Astrocyte of the cerebellum (primary cell): ENCODE measurements at regions not wholly inside any gene's neighbourhood (a gene's known extent, or its start where the extent isn't known, plus 50 kb on each side); places are given as distances from the start of the nearest gene placed in this dataset.

Experiments
- DNase-seq: peaks from one replicate; pipeline ENCODE4 v3.0.0-alpha.2; 2011; ENCODE audit warnings: low read depth
- H3K4me3 ChIP-seq: 2 replicates; pipeline ENCODE4 v1.5.1; 2011; ENCODE audit warnings: mild to moderate bottlenecking, low read depth, low read length, moderate library complexity
- CTCF ChIP-seq: IDR thresholded peaks from 2 replicates; pipeline ENCODE4 v1.5.1; 2012; ENCODE audit warnings: low read length, low read depth, moderate library complexity, mild to moderate bottlenecking; ENCODE audit errors: missing control alignments
- in situ Hi-C: cut with HindIII; loops from 2 replicates; pipeline ENCODE4 v1.10.0; 2017; ENCODE audit warnings: low sequenced_read_pairs

GRCh38 chr6:151698931-151699700, 108.4 kb upstream of the ESR1 start:
- in situ Hi-C loops = no loop called here
- no peak for TF ChIP-seq CTCF
- no peak for DNase-seq
- H3K4me3 ChIP-seq = no peak overlapping the region

DNA sequence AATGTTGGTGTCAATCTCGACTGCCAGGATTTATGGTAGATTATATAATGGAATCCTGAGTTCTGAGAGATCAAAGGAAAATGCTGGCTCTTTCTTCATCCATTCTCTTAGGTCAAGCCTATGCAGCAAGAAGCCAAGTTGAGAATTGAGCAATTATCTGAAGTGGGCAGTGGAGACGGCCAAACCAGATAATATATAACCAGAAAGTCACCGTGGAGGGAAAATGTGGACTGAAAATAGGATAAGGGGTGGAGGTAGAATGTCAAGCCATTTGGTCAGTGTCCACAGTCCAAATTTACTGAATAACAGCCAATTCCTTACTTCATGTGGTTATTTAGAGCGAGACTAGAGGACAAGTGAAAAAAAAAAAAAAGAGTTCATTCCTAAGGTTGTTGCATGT, 107.8 kb upstream of the ESR1 start:
- DNase-seq = no peak
- no peak for TF ChIP-seq CTCF

GRCh38 chr6:151701911-151702562, 105.4 kb upstream of the ESR1 start:
- no peak overlapping the region for H3K4me3 ChIP-seq
- in situ Hi-C loops = no loop called here
- DNase-seq = no peak
- no peak for TF ChIP-seq CTCF

More for the DNA sequence above, 107.8 kb upstream of the ESR1 start:
- in situ Hi-C loops = no loop called here
- no peak overlapping the region for H3K4me3 ChIP-seq

DNA sequence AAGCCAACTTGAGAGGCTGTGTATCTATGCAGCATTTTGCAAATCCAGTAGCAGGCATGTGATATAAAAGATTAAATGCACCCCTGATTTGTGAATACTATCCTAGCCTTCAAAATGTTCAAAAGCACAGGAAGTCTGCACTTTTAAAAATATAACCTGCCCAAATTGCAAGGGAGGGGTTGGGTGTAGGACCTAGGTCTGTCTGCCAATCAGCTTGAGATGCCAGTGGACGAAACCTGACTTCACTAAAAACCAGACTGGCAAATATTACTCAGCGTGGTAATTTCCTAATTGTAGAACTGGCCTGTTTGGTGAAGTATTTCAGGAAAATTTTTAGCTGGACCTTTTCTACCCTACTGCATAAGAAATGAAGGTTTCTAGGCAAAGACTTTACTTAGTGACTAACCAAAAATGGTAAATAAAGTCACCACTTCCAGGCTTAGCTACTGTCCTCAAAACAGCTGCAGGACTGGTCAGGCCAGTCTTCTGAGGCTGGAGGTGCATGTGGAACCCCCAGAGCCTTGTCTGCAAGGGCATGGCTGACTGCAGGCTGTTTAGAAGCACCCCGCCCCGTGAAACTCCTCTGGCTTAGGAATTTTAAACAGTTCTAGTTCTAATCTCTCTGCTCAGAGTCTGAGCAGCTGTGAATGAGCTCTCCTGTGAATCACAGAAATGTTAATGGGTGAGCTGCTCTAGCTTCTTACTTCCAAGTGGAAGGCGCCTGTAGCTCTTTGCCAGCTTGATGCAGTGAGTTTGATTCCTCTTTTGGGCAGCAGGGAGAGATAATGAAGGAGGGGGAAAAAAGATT, 104.4 kb upstream of the ESR1 start:
- no peak for DNase-seq
- H3K4me3 ChIP-seq = no peak overlapping the region
- in situ Hi-C loops = no loop called here
- no peak for TF ChIP-seq CTCF

GRCh38 chr6:151704383-151704782, 103.1 kb upstream of the ESR1 start:
- in situ Hi-C loops = no loop called here
- no peak for TF ChIP-seq CTCF
- H3K4me3 ChIP-seq = no peak overlapping the region
- no peak for DNase-seq

DNA sequence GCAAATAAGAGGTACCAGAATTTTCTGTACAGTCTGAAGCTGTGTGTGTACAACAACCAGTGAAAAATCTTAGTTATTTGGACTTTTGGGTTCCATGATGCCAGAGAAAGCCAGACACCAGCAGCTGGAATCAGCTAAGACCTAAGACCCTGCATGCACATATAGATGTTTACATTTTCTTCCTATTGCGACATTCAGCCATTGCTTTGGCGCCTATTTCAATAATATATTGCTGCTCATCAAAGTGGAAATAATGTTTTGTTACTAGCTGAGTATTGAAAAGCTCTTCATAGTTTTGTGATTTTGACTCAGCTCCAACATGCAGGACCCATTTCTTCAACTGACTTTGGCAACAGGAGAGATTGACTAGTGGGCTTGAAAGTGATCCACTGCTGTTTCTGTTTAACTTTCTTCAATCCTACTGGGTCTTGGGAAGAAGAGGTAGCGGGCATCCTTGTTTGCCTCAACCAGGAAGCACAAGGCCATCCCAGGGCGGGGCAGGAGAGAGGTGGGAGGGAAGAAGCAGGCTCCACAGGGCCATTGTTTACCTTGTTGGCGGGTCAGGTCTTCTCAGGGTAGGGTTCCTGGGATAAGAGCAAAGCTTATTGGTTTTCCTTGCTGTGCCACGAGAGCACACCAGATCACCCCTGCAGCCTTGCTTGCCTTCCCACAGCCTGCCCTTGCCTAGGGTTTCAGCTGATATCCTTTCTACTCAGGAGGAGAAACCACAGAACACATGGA, 101.3 kb upstream of the ESR1 start:
- DNase-seq = no peak
- in situ Hi-C loops = no loop called here
- no peak for TF ChIP-seq CTCF
- H3K4me3 ChIP-seq = no peak overlapping the region
